Naive thymus-derived CD4-positive, alpha-beta T cell (primary cell): ENCODE measurements at regions not wholly inside any gene's neighbourhood (a gene's known extent, or its start where the extent isn't known, plus 50 kb on each side); places are given as distances from the start of the nearest gene placed in this dataset.
A peak's percentile ranks its signal among the peaks of the same experiment; 100 is the strongest.

Source experiments
- ATAC-seq: fragments of 150-1000 bp; cut with Tn5 transposase; 2 replicates; pipeline ENCODE4 v1.10.0; 2021; ENCODE audit warnings: mild to moderate bottlenecking, moderate library complexity
- CTCF ChIA-PET: fragments of 350-600 bp; sonication (Branson Sonifier 250); formaldehyde crosslinking; loops from one replicate; lab custom pipeline; 2021; ENCODE audit warnings: antibody characterized with exemption; lab: Charles Lee
- POLR2A ChIA-PET: fragments of 350-600 bp; sonication (Branson Sonifier 250); formaldehyde crosslinking; loops from one replicate; lab custom pipeline; 2021; ENCODE audit warnings: antibody characterized with exemption, inconsistent platforms; lab: Charles Lee
- DNase-seq, 9 donors: peaks; one replicate each; pipeline versions ENCODE4 v3.0.0 to v3.0.0-alpha.2; 2020 to 2022; ENCODE audit warnings: mixed read lengths in 1 of 9
- H3K27ac ChIP-seq: one replicate; pipeline ENCODE4 v1.7.0; 2013; ENCODE audit warnings: mild to moderate bottlenecking, low read depth, low read length, moderate library complexity
- H3K27me3 ChIP-seq, 2 donors: one replicate each; pipeline ENCODE4 v1.7.0; 2013; ENCODE audit warnings: low read length in 2 of 2, mild to moderate bottlenecking in 2 of 2, moderate library complexity in 2 of 2; ENCODE audit not compliant: control insufficient read depth in 2 of 2, insufficient read depth in 2 of 2
- H3K36me3 ChIP-seq, 3 experiments: 1 replicate in 2 of 3; 2 replicates in 1 of 3; pipeline ENCODE4 v1.7.0; 2013; ENCODE audit warnings: low read length in 3 of 3, mild to moderate bottlenecking in 3 of 3, moderate library complexity in 1 of 3; ENCODE audit not compliant: insufficient read depth in 3 of 3, control insufficient read depth in 2 of 3
- H3K4me1 ChIP-seq, 2 donors: one replicate each; pipeline ENCODE4 v1.7.0; 2013; ENCODE audit warnings: low read length in 2 of 2, mild to moderate bottlenecking in 2 of 2, moderate library complexity in 1 of 2; ENCODE audit not compliant: control insufficient read depth in 2 of 2, insufficient read depth in 2 of 2
- H3K4me3 ChIP-seq: 2 replicates; pipeline ENCODE4 v1.7.0; 2013; ENCODE audit warnings: mild to moderate bottlenecking, low read length
- H3K9me3 ChIP-seq, 3 experiments: 1 replicate in 2 of 3; 2 replicates in 1 of 3; pipeline ENCODE4 v1.7.0; 2013; ENCODE audit warnings: low read length in 3 of 3; ENCODE audit not compliant: control insufficient read depth in 2 of 3
- H3K27ac Mint-ChIP-seq, 9 donors: one replicate each; pipeline ENCODE4 v1.8.0; 2020 to 2022; ENCODE audit warnings: mixed read lengths in 9 of 9, mild to moderate bottlenecking in 8 of 9, moderate library complexity in 5 of 9, inconsistent platforms in 2 of 9
- H3K27me3 Mint-ChIP-seq, 5 donors: one replicate each; pipeline ENCODE4 v1.8.0; 2021 to 2022; ENCODE audit warnings: mixed read lengths in 5 of 5, mild to moderate bottlenecking in 1 of 5
- H3K36me3 Mint-ChIP-seq, 5 donors: one replicate each; pipeline ENCODE4 v1.8.0; 2020 to 2022; ENCODE audit warnings: mixed read lengths in 5 of 5, mild to moderate bottlenecking in 3 of 5, inconsistent platforms in 1 of 5
- H3K4me1 Mint-ChIP-seq, 7 donors: one replicate each; pipeline ENCODE4 v1.8.0; 2020 to 2022; ENCODE audit warnings: mixed read lengths in 7 of 7, mild to moderate bottlenecking in 3 of 7, inconsistent platforms in 1 of 7
- H3K4me3 Mint-ChIP-seq, 10 donors: one replicate each; pipeline ENCODE4 v1.8.0; 2020 to 2022; ENCODE audit warnings: mild to moderate bottlenecking in 10 of 10, mixed read lengths in 10 of 10, moderate library complexity in 6 of 10, inconsistent platforms in 2 of 10
- H3K9me3 Mint-ChIP-seq, 11 donors: one replicate each; pipeline ENCODE4 v1.8.0; 2020 to 2022; ENCODE audit warnings: mixed read lengths in 11 of 11, mild to moderate bottlenecking in 4 of 11, inconsistent platforms in 1 of 11, moderate library complexity in 1 of 11
- intact Hi-C, 2 donors: fragments of 100-400 bp; cut with micrococcal nuclease; formaldehyde crosslinking; loops; one replicate each; pipeline ENCODE4 v1.15.1; 2023

GRCh38 chr1:5318143-5318816 lies 663.9 kb downstream of the AJAP1 start:
- CTCF ChIA-PET: no interaction called here
- H3K27me3 ChIP-seq: no peaks in the 10 kb centered on the region
- DNase-seq: no peak

GRCh38 chr1:5317391-5317790 lies 663.0 kb downstream of the AJAP1 start:
- H3K4me3 ChIP-seq: no peak overlapping the region
- intact Hi-C loops: no loop called here
- Mint-ChIP-seq H3K4me3 (no peak overlapping the region), H3K27me3 (peaks cover 0 to 16% (median 0%) of the 10 kb centered on the region in 5 donors), H3K9me3 (peaks cover 0 to 21% (median 9%) of the 10 kb centered on the region in 11 donors), H3K4me1 (peaks cover 0 to 6% (median 0%) of the 10 kb centered on the region in 7 donors), H3K36me3 (peaks cover 0 to 9% (median 4%) of the 10 kb centered on the region in 5 donors), H3K27ac (no peak overlapping the region)
- CTCF ChIA-PET: no interaction called here
- H3K36me3 ChIP-seq: no peaks in the 10 kb centered on the region
- DNase-seq: no peak
- POLR2A ChIA-PET: no interaction called here
- ATAC-seq: no peak
- H3K4me1 ChIP-seq: no peaks in the 10 kb centered on the region
- no peak overlapping the region for H3K27ac ChIP-seq
- no peaks in the 10 kb centered on the region for H3K27me3 ChIP-seq
- H3K9me3 ChIP-seq: no peaks in the 10 kb centered on the region

More at GRCh38 chr1:5318143-5318816, 663.9 kb downstream of the AJAP1 start:
- Histone ChIP-seq H3K36me3 (no peaks in the 10 kb centered on the region), H3K4me1 (no peaks in the 10 kb centered on the region), H3K27ac (no peak overlapping the region), H3K4me3 (no peak overlapping the region), H3K9me3 (no peaks in the 10 kb centered on the region)
- Mint-ChIP-seq H3K9me3 (peaks cover 0 to 27% (median 9%) of the 10 kb centered on the region in 11 donors), H3K36me3 (peaks cover 0 to 9% (median 4%) of the 10 kb centered on the region in 5 donors), H3K27me3 (peaks cover 0 to 15% (median 0%) of the 10 kb centered on the region in 5 donors), H3K27ac (no peak overlapping the region), H3K4me1 (peaks cover 0 to 6% (median 0%) of the 10 kb centered on the region in 7 donors), H3K4me3 (no peak overlapping the region)
- ATAC-seq: no peak
- intact Hi-C loops: no loop called here
- POLR2A ChIA-PET: interaction anchor here (0.6 to 0.9 kb wide), 2 partner anchors 19 to 28 kb away, joined by 3 to 4 read pairs; no protein-coding TSS in a partner anchor

GRCh38 chr1:5312862-5313261 lies 658.5 kb downstream of the AJAP1 start:
- Histone ChIP-seq H3K4me1 (no peaks in the 10 kb centered on the region), H3K36me3 (no peaks in the 10 kb centered on the region), H3K27me3 (no peaks in the 10 kb centered on the region), H3K9me3 (no peaks in the 10 kb centered on the region), H3K27ac (no peak overlapping the region), H3K4me3 (no peak overlapping the region)
- H3K27me3 Mint-ChIP-seq: peaks cover 0 to 2% (median 0%) of the 10 kb centered on the region in 5 donors
- H3K9me3 Mint-ChIP-seq: peaks cover 0 to 2% (median 0%) of the 10 kb centered on the region in 11 donors
- peaks cover 0 to 17% (median 5%) of the 10 kb centered on the region in 7 donors for H3K4me1 Mint-ChIP-seq
- no peaks in the 10 kb centered on the region for H3K36me3 Mint-ChIP-seq
- H3K4me3 Mint-ChIP-seq: no peak overlapping the region
- H3K27ac Mint-ChIP-seq: peak overlapping the region in 1 of 9 donors; percentile 55
- ATAC-seq (no peak), DNase-seq (no peak)
- intact Hi-C loops: no loop called here
- CTCF ChIA-PET: no interaction called here
- POLR2A ChIA-PET: no interaction called here

GRCh38 chr1:5312293-5312674 lies 657.9 kb downstream of the AJAP1 start:
- peaks cover 0 to 2% (median 0%) of the 10 kb centered on the region in 11 donors for H3K9me3 Mint-ChIP-seq
- H3K27ac Mint-ChIP-seq: peak overlapping the region in 1 of 9 donors; percentile 55
- DNase-seq: no peak

GRCh38 chr1:5311634-5312292 lies 657.4 kb downstream of the AJAP1 start:
- ChIA-PET POLR2A (no interaction called here), CTCF (interaction anchor here (0.6 kb wide), 1 partner anchor 658 kb away, joined by 3 read pairs; the partner anchor contains the start of gene AJAP1)
- DNase-seq: no peak
- Mint-ChIP-seq H3K36me3 (no peaks in the 10 kb centered on the region), H3K27me3 (peaks cover 0 to 2% (median 0%) of the 10 kb centered on the region in 5 donors), H3K4me1 (peaks cover 0 to 28% (median 5%) of the 10 kb centered on the region in 7 donors), H3K4me3 (no peak overlapping the region), H3K9me3 (peaks cover 0 to 2% (median 0%) of the 10 kb centered on the region in 11 donors), H3K27ac (peak overlapping the region in 1 of 9 donors; percentile 79)
- Histone ChIP-seq H3K4me1 (no peaks in the 10 kb centered on the region), H3K27ac (no peak overlapping the region), H3K9me3 (no peaks in the 10 kb centered on the region), H3K27me3 (no peaks in the 10 kb centered on the region), H3K36me3 (no peaks in the 10 kb centered on the region), H3K4me3 (no peak overlapping the region)
- no peak for ATAC-seq
- intact Hi-C loops: no loop called here

More at GRCh38 chr1:5312293-5312674, 657.9 kb downstream of the AJAP1 start:
- intact Hi-C loops: no loop called here
- ATAC-seq: no peak
- ChIA-PET POLR2A (no interaction called here), CTCF (no interaction called here)
- H3K36me3 Mint-ChIP-seq: no peaks in the 10 kb centered on the region
- peaks cover 0 to 22% (median 5%) of the 10 kb centered on the region in 7 donors for H3K4me1 Mint-ChIP-seq
- Histone ChIP-seq H3K4me1 (no peaks in the 10 kb centered on the region), H3K9me3 (no peaks in the 10 kb centered on the region), H3K4me3 (no peak overlapping the region), H3K27me3 (no peaks in the 10 kb centered on the region), H3K36me3 (no peaks in the 10 kb centered on the region), H3K27ac (no peak overlapping the region)
- H3K27me3 Mint-ChIP-seq: peaks cover 0 to 2% (median 0%) of the 10 kb centered on the region in 5 donors
- H3K4me3 Mint-ChIP-seq: no peak overlapping the region

GRCh38 chr1:5311147-5311546 lies 656.7 kb downstream of the AJAP1 start:
- Histone ChIP-seq H3K27me3 (no peaks in the 10 kb centered on the region), H3K27ac (no peak overlapping the region), H3K9me3 (no peaks in the 10 kb centered on the region), H3K4me1 (no peaks in the 10 kb centered on the region), H3K36me3 (no peaks in the 10 kb centered on the region), H3K4me3 (no peak overlapping the region)
- CTCF ChIA-PET: interaction anchor here (0.6 kb wide), 1 partner anchor 657 kb away, joined by 3 read pairs; the partner anchor contains the start of gene AJAP1
- Mint-ChIP-seq H3K27ac (peak overlapping the region in 2 of 9 donors; percentile 30 to 79), H3K9me3 (peaks cover 0 to 2% (median 0%) of the 10 kb centered on the region in 11 donors), H3K36me3 (no peaks in the 10 kb centered on the region), H3K27me3 (peaks cover 0 to 2% (median 0%) of the 10 kb centered on the region in 5 donors), H3K4me1 (peaks cover 0 to 30% (median 5%) of the 10 kb centered on the region in 7 donors), H3K4me3 (no peak overlapping the region)
- intact Hi-C loops: no loop called here
- DNase-seq (no peak), ATAC-seq (no peak)
- POLR2A ChIA-PET: no interaction called here
